Body of pancreas (tissue), 4 donors: ENCODE measurements at regions not wholly inside any gene's neighbourhood (a gene's known extent, or its start where the extent isn't known, plus 50 kb on each side); places are given as distances from the start of the nearest gene placed in this dataset.

ENCODE experiments used
- ATAC-seq: fragments of 150-250 bp; one replicate; pipeline ENCODE4 v1.9.1; 2016
- DNase-seq, 4 donors: peaks; one replicate each; pipeline ENCODE4 v3.0.0-alpha.2; 2019
- H3K27ac ChIP-seq, 4 donors: fragments of 200-600 bp; sonication (generic); 1 replicate in 3 of 4; 2 replicates in 1 of 4; pipeline versions ENCODE4 v1.5.1 to v1.6.1; 2016 to 2019; ENCODE audit warnings: mild to moderate bottlenecking in 1 of 4, mixed read lengths in 1 of 4, moderate library complexity in 1 of 4
- H3K27me3 ChIP-seq, 2 donors: fragments of 200-600 bp; sonication (generic); one replicate each; pipeline ENCODE4 v1.6.0; 2016; ENCODE audit warnings: mild to moderate bottlenecking in 1 of 2
- H3K36me3 ChIP-seq, 2 donors: fragments of 200-600 bp; sonication (generic); replicated peaks in 1 of 2; 2 replicates each; pipeline ENCODE4 v1.5.1; 2016; ENCODE audit warnings: low read depth in 2 of 2; ENCODE audit not compliant: insufficient read depth in 1 of 2
- H3K4me1 ChIP-seq: fragments of 200-600 bp; sonication (generic); one replicate; pipeline ENCODE4 v1.6.0; 2016
- H3K4me3 ChIP-seq, 2 donors: fragments of 200-600 bp; sonication (generic); 1 replicate in 1 of 2; 2 replicates in 1 of 2; pipeline ENCODE4 v1.5.1; 2016 to 2019
- H3K9me3 ChIP-seq, 3 donors: fragments of 200-600 bp; sonication (generic); 1 replicate in 2 of 3; 2 replicates in 1 of 3; pipeline ENCODE4 v1.5.1; 2016
- POLR2A ChIP-seq, 3 donors: fragments of 450-650 bp; IDR thresholded peaks; one replicate each; pipeline ENCODE4 v1.6.1; 2016; ENCODE audit warnings: antibody characterized with exemption in 3 of 3, mild to moderate bottlenecking in 2 of 3
- WGBS, 2 donors: methylation state at CpG; one replicate each; pipeline ENCODE4 v1.1.5; 2017; 5-methylcytosine and 5-hydroxymethylcytosine counted together
- intact Hi-C: fragments of 100-400 bp; cut with DNase I; formaldehyde crosslinking; loops from one replicate; pipeline ENCODE4 v1.15.1; 2023
- TF ChIP-seq, protein P1 (sequence below), 7 experiments: fragments of 450-650 bp in 4 of 7; fragments of 200-600 bp in 3 of 7; sonication (generic) in 3 of 7; IDR thresholded peaks; one replicate each; pipeline ENCODE4 v1.5.1; 2016 to 2019; ENCODE audit warnings: antibody characterized with exemption in 7 of 7

DNA sequence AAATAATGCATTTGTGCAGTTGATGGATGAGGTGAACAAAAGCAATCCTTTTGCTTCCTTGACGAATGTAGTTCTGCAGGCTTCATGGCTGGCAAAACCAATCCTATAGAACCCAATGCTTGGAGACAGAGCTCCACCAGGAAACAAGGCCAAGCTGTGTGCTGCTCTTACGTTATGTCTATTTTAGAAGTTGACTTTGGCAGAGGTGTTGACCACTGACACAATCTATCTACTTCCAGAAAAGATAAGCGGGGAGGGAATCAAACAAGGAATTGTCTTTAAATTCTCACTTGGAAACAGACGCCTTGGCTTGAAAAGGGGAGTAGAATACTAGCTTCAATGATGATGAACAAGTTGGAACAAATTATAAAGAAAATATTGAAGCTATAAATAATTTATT lies 211.2 kb downstream of the SETD4 start:
- DNase-seq: no peak
- Histone ChIP-seq H3K4me1 (peaks cover 22% of the 10 kb centered on the region), H3K27ac (no peak overlapping the region), H3K9me3 (no peaks in the 10 kb centered on the region), H3K36me3 (no peaks in the 10 kb centered on the region), H3K27me3 (no peaks in the 10 kb centered on the region), H3K4me3 (no peak overlapping the region)
- TF ChIP-seq, protein P1, sequence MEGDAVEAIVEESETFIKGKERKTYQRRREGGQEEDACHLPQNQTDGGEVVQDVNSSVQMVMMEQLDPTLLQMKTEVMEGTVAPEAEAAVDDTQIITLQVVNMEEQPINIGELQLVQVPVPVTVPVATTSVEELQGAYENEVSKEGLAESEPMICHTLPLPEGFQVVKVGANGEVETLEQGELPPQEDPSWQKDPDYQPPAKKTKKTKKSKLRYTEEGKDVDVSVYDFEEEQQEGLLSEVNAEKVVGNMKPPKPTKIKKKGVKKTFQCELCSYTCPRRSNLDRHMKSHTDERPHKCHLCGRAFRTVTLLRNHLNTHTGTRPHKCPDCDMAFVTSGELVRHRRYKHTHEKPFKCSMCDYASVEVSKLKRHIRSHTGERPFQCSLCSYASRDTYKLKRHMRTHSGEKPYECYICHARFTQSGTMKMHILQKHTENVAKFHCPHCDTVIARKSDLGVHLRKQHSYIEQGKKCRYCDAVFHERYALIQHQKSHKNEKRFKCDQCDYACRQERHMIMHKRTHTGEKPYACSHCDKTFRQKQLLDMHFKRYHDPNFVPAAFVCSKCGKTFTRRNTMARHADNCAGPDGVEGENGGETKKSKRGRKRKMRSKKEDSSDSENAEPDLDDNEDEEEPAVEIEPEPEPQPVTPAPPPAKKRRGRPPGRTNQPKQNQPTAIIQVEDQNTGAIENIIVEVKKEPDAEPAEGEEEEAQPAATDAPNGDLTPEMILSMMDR (IDR thresholded peaks at IDR 0.05): no peak
- TF ChIP-seq POLR2A (IDR thresholded peaks at IDR 0.05): no peak
- WGBS, 2 donors: 50 to 51% methylated on average over 4 of the region's 4 CpGs
- no peak for ATAC-seq
- intact Hi-C loops: no loop called here

DNA sequence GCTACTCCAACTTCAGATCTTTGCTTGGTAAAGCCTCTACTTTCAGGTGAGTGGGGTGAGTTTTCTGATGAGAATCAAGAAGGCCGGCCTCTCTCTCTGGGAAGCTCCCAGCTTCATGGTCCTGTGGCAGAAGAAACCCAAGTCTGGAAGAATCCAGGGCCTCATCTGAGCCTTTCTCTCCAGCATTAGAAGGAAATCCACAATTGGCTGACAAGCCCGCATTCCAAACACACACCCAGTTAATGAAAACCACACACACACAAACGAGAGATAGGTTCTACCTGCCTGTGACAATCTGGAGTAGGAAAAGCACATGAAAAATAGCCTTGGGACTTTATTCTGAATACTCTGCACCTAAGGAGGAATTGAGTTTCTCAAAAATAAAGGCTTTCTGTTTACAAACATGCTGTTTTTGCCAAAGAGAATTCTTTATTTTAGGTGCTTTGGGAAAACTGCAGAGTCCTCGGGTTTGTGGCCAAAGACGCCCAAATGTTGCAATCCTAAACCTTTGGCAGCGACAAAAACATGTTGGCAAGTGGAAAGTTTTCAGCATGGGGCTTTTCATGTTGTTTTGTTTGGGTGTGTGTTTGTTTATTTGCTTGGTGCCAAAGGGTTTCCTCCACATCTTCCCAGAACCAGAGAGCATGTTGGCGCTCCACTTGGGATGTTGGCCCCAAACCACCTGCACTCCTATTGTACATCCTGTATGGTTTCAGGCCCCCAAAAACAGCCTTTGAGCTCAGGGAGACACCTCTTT lies 216.2 kb downstream of the SETD4 start:
- ATAC-seq (no peak), DNase-seq (no peak)
- H3K27ac ChIP-seq: peak overlapping the region in 1 of 4 donors; percentile 1
- H3K36me3 ChIP-seq: no peaks in the 10 kb centered on the region
- no peaks in the 10 kb centered on the region for H3K9me3 ChIP-seq
- no peak for TF ChIP-seq POLR2A (IDR thresholded peaks at IDR 0.05)
- TF ChIP-seq, protein P1 (IDR thresholded peaks at IDR 0.05): no peak
- no peaks in the 10 kb centered on the region for H3K27me3 ChIP-seq
- H3K4me3 ChIP-seq: no peak overlapping the region
- WGBS, 2 donors: 65 to 74% methylated on average over 7 of the region's 7 CpGs
- intact Hi-C loops: no loop called here
- H3K4me1 ChIP-seq: peaks cover 12% of the 10 kb centered on the region

GRCh38 chr21:35840949-35841348 lies 219.4 kb downstream of the SETD4 start:
- H3K36me3 ChIP-seq: no peaks in the 10 kb centered on the region
- 62 to 81% methylated on average over 2 of the region's 2 CpGs for WGBS, 2 donors
- ATAC-seq: no peak
- peaks cover 8% of the 10 kb centered on the region for H3K4me1 ChIP-seq
- no peak for DNase-seq
- H3K27me3 ChIP-seq: no peaks in the 10 kb centered on the region
- intact Hi-C loops: no loop called here
- H3K4me3 ChIP-seq: no peak overlapping the region
- no peak for TF ChIP-seq POLR2A (IDR thresholded peaks at IDR 0.05)
- TF ChIP-seq, protein P1 (IDR thresholded peaks at IDR 0.05): no peak
- no peak overlapping the region for H3K27ac ChIP-seq
- no peaks in the 10 kb centered on the region for H3K9me3 ChIP-seq

GRCh38 chr21:35840197-35840799 lies 220.0 kb downstream of the SETD4 start:
- TF ChIP-seq POLR2A (IDR thresholded peaks at IDR 0.05): no peak
- TF ChIP-seq, protein P1 (IDR thresholded peaks at IDR 0.05): peak; percentile 65 to 94 (median 86)
- Histone ChIP-seq H3K4me1 (peaks cover 8% of the 10 kb centered on the region), H3K9me3 (no peaks in the 10 kb centered on the region), H3K4me3 (no peak overlapping the region), H3K27me3 (no peaks in the 10 kb centered on the region), H3K36me3 (no peaks in the 10 kb centered on the region), H3K27ac (no peak overlapping the region)
- DNase-seq (peak; percentile 75 to 88 (median 81)), ATAC-seq (peak; percentile 80)
- WGBS, 2 donors: 89 to 91% methylated on average over 2 of the region's 2 CpGs
- intact Hi-C loops: no loop called here
